Type B pancreatic cell (in vitro differentiated cells): ENCODE measurements at regions not wholly inside any gene's neighbourhood (a gene's known extent, or its start where the extent isn't known, plus 50 kb on each side); places are given as distances from the start of the nearest gene placed in this dataset.

Source experiments
- DNase-seq: peaks from one replicate; pipeline ENCODE4 v3.0.0; 2021; ENCODE audit warnings: mixed read lengths; ENCODE audit not compliant: unreplicated experiment; ENCODE audit errors: extremely low spot score
- H3K27ac Mint-ChIP-seq: 2 replicates; pipeline ENCODE4 v1.8.0; 2021; ENCODE audit warnings: mild to moderate bottlenecking, mixed read lengths
- H3K27me3 Mint-ChIP-seq: 2 replicates; pipeline ENCODE4 v1.8.0; 2021; ENCODE audit warnings: mixed read lengths
- H3K36me3 Mint-ChIP-seq: 2 replicates; pipeline ENCODE4 v1.8.0; 2021; ENCODE audit warnings: mixed read lengths
- H3K4me1 Mint-ChIP-seq: one replicate; pipeline ENCODE4 v1.8.0; 2021; ENCODE audit warnings: mixed read lengths; ENCODE audit not compliant: unreplicated experiment
- H3K4me3 Mint-ChIP-seq: 2 replicates; pipeline ENCODE4 v1.8.0; 2021; ENCODE audit warnings: mild to moderate bottlenecking, mixed read lengths
- H3K9me3 Mint-ChIP-seq: 2 replicates; pipeline ENCODE4 v1.8.0; 2021; ENCODE audit warnings: mixed read lengths
- TF ChIP-seq, protein P1 (sequence below): fragments of 200-600 bp; sonication (generic); conservative IDR thresholded peaks from 2 replicates; pipeline ENCODE4 v1.5.0; 2021; ENCODE audit warnings: antibody characterized with exemption, mild to moderate bottlenecking

DNA sequence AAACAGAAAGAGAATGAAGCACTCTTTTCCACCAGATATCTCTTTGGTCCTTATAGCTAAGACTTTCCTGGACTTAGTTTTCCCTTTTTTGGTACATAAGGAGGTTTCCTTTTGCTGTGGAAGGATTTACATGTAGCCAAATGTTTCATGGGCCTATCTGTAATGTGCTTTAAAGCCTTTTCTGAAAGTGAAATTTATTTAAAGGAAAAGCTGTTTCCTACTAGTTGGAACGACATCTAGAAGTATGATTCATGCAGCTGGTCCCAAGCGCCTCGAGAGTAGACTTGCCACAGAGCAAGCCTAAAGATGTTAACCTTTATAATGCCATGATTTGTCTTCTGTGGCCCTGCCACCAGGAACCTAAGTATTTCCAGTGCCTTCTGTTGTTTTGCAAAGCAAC lies 390.3 kb downstream of the DLEU7 start:
- H3K4me3 Mint-ChIP-seq: no peak overlapping the region
- no peaks in the 10 kb centered on the region for H3K27me3 Mint-ChIP-seq
- H3K9me3 Mint-ChIP-seq: no peaks in the 10 kb centered on the region
- no peak for DNase-seq
- H3K4me1 Mint-ChIP-seq: peaks cover 20% of the 10 kb centered on the region
- no peaks in the 10 kb centered on the region for H3K36me3 Mint-ChIP-seq
- no peak overlapping the region for H3K27ac Mint-ChIP-seq
- TF ChIP-seq, protein P1, sequence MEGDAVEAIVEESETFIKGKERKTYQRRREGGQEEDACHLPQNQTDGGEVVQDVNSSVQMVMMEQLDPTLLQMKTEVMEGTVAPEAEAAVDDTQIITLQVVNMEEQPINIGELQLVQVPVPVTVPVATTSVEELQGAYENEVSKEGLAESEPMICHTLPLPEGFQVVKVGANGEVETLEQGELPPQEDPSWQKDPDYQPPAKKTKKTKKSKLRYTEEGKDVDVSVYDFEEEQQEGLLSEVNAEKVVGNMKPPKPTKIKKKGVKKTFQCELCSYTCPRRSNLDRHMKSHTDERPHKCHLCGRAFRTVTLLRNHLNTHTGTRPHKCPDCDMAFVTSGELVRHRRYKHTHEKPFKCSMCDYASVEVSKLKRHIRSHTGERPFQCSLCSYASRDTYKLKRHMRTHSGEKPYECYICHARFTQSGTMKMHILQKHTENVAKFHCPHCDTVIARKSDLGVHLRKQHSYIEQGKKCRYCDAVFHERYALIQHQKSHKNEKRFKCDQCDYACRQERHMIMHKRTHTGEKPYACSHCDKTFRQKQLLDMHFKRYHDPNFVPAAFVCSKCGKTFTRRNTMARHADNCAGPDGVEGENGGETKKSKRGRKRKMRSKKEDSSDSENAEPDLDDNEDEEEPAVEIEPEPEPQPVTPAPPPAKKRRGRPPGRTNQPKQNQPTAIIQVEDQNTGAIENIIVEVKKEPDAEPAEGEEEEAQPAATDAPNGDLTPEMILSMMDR: no peak

DNA sequence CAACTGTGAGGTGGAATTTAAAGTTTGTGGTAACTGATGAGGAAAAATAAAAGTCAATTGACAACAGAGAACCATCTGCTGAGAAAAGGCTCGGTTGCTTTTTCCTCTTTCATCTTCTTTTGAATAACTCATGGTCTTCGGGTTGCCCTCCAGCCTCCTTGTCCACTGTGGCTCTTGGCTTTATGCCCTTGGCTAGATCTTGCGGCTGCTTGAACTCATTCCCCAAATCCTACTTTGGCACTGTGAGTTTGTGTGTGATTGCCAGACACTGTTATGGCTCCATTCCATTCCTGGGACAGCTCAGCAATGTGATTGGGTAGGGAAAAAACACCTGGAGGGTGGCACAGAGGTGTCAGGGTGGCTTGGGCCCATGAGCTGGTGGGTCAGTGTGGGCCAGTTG lies 387.4 kb downstream of the DLEU7 start:
- no peaks in the 10 kb centered on the region for H3K36me3 Mint-ChIP-seq
- H3K4me3 Mint-ChIP-seq: no peak overlapping the region
- TF ChIP-seq, protein P1: no peak
- no peak overlapping the region for H3K27ac Mint-ChIP-seq
- peaks cover 17% of the 10 kb centered on the region for H3K4me1 Mint-ChIP-seq
- H3K27me3 Mint-ChIP-seq: no peaks in the 10 kb centered on the region
- no peaks in the 10 kb centered on the region for H3K9me3 Mint-ChIP-seq
- no peak for DNase-seq

DNA sequence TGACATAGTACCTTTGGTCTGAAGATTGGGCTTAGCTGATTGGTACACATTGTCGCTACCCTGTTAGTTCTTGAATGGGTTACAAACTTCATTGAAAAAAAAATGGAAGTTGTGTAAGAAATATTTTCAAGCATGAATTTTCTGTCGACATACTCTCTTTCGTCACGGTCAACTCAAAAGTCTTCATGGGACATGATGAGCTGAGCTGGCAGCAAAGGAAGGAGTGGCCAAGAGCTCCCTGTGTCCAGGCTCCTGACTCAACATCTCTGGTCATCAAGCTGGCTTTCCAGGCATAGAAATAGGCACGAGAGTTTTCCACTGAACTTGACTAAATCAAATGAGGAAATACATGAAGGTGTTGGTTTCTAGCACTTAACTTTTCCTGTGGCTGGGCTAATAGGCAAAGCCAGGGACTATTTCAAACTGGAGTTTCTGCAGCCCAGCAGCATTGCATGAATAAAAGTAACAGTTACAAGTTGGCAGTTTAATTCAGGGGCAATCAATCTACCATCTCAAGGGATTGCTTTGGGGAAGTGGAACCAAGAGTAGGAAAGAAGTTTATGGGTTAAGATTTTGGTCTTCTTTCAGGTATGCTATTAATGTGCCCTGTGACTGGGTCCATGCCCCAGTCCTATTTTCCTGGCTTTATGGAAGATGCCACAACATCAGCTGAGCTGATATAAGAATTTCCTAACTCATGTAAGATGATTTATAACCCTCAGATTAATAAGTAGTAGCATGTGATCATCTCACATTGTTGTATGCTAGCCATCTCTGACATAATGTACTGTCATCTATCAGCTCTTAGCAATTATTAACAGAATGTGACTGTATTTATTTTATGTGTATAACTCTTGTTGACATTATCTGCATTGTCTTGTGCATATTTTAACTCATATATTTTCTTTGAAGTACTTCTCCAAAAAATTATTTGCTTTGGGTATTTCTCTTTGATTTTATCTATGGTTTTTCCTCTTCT lies 385.8 kb downstream of the DLEU7 start:
- TF ChIP-seq, protein P1: no peak
- H3K27me3 Mint-ChIP-seq: no peaks in the 10 kb centered on the region
- no peaks in the 10 kb centered on the region for H3K36me3 Mint-ChIP-seq
- H3K4me1 Mint-ChIP-seq: peaks cover 11% of the 10 kb centered on the region
- no peak for DNase-seq
- no peak overlapping the region for H3K4me3 Mint-ChIP-seq
- H3K27ac Mint-ChIP-seq: no peak overlapping the region
- no peaks in the 10 kb centered on the region for H3K9me3 Mint-ChIP-seq

DNA sequence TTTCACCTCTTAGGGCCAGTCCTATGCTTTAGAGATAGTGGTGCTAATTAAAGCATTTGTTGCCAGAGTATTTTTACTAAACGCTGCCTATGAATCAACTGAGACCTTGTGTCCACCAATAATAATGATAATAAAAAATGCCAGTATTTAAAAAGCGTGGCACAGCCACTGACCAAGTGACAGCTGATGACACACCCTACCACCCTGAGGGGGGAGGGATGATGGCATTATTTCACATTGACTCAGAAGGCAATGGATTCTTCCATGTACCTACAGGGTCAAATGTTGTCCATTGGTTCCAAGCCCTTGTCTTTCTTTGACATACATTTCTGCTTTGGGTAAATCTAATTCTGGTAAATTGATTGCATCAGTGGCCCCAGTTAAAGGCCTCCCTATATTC lies 384.4 kb downstream of the DLEU7 start:
- no peak overlapping the region for H3K27ac Mint-ChIP-seq
- no peaks in the 10 kb centered on the region for H3K27me3 Mint-ChIP-seq
- no peak overlapping the region for H3K4me3 Mint-ChIP-seq
- TF ChIP-seq, protein P1: no peak
- H3K4me1 Mint-ChIP-seq: peaks cover 6% of the 10 kb centered on the region
- H3K36me3 Mint-ChIP-seq: no peaks in the 10 kb centered on the region
- H3K9me3 Mint-ChIP-seq: no peaks in the 10 kb centered on the region
- DNase-seq: no peak

DNA sequence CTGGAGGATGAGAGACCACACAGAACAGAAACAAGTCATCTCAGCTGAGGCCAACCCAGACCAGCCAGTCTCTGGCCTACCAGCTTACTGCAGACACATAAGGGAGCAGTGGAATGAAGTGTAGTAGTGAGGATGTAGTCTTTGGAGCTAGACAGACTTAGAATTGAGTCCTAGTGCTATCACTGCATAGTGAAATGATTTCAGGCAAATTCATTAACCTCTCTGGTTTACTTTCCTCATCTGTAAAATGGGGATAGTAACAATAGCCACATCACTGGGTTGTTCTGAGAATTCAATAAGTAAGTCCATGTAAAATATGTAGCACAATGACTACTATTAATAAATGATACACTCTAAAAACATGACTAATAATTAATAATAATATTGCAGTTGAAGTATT lies 383.8 kb downstream of the DLEU7 start:
- DNase-seq: no peak
- Mint-ChIP-seq H3K4me1 (peaks cover 6% of the 10 kb centered on the region), H3K36me3 (no peaks in the 10 kb centered on the region), H3K9me3 (no peaks in the 10 kb centered on the region), H3K27ac (no peak overlapping the region), H3K27me3 (no peaks in the 10 kb centered on the region), H3K4me3 (no peak overlapping the region)
- TF ChIP-seq, protein P1: no peak
